NCI-H1694 (cell line): ENCODE measurements at regions not wholly inside any gene's neighbourhood (a gene's known extent, or its start where the extent isn't known, plus 50 kb on each side); places are given as distances from the start of the nearest gene placed in this dataset.

Experiments used
- DNase-seq: peaks from one replicate; lab custom pipeline; 2025; lab: John Stamatoyannopoulos, UW

DNA sequence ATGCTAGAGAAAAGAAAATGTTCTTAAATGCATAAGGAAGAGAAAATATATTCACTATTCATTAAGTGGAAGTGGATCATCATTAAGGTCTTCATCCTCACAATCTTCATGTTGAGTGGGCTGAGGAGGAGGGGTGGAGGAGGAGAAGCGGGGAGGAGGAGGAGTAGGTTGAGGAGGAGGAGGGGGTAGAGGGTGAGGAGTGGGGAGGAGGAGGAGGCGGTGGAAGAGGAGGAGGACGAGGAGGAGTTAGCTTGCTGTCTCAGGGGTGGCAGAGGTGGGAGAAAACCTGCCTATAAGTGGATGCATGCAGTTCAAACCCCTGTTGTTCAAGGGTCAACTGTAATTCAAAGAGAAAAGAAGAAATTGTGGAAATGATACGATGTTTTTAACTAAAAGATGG lies 71.6 kb downstream of the MYEOV start:
- no peak for DNase-seq

GRCh38 chr11:69366591-69366990 lies 72.6 kb downstream of the MYEOV start:
- DNase-seq: no peak

DNA sequence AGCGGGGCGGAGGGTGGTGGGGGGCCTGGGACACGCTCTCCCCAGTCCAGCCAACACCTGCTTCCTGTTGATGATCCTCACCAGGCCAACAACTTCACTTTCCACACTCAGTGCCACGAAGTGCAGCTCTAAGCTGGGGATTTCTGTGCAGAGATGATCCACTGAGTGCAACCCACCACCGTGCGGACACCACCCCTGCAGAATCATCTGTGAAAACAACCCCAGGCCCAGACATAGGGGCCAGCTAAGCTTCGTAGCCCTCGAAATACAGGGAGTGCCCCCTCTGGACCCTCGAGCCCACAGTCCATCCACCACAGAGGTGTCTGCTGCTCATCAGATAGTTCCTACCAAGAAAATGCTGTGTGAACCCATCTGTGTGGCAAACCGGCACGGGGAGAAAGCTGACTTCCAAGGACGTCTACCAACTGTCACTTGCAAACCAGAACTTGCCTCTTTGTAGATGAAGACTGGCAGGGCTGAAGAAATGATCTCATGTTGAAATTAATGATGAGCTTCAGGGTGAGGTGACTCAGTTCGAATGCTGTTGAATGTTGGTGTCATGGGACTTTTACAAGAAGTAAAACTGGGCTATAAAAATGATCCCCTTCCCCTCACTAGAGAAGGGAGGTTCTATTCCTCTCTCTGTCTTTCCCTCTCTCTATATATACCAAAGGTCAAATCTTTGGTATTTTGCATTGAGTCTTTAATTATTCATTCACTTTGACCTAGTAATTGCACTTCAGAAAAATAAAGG lies 73.4 kb downstream of the MYEOV start:
- DNase-seq: no peak

DNA sequence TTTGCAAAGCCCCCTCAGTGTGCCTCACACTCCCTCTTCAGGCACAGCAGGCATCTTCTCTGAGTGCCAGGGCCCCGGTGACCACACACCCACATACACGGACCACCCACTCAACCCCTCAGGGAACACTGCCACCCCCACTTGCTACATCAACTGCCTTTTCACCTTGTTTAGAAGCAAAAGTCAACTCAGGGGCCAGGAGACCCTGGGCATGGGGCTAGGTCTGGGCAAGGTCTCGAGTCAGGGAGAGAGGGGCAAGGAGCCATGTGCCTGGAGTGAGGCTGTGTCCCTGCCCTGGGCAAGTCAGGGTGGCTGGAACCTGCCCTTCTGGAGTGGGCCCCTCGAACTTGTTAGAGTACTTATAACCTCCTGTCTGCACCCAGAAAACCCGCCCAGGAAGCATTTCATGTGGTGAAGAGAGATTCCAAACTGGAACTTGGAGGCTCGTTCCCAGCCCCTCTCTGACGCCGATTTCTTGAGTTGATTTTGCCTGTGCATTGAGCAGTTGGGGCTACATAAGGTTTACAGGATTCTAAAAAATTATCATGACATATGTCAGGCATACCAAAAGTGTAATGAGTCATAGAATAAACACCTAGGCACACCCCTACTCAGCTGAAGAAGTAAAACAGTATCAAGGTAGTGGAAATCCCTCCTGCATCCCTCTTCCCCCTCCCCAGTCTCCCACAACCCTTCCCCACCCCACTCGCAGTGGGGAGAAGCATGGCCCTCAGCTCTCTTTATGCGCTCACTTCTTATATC lies 74.3 kb downstream of the MYEOV start:
- no peak for DNase-seq

- no peak for DNase-seq
Measured at GRCh38 chr11:69369210-69369825, 75.4 kb downstream of the MYEOV start.

- DNase-seq: no peak
Measured at GRCh38 chr11:69369945-69370344, 76.0 kb downstream of the MYEOV start.

DNA sequence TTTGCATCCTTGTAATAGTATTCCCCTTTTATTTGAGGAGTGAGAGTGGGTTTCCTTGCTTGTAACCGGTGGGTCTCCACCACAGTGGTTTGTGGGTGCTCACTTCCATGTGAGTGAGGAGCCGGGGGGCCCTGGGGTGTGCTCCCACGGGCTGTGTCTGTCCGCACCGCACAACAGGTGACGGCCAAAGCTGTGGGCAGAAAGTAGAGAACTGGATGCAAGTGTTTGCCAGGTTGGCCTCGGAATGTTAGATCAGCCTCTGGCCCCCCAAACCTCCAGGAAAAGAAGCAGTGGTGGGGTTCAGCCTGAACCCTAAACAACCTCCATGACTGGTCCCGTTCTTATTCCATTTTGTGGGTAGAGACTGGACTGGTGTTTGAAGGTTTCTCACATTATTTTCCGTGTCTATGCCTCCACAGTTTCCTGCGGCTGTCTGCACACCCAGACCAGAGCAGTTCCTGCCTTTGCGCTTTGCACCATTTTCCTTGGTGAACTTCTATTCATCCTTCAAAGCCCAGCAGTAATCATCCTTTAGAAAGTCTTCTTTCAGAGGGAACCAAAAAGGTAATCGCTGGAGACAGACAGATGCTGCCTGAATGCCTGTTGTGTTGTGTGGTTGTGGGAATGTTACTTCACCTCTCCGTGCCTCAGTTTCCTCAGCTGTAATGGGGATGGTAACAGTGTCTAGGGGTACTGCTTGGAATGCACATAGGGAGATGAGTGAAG lies 77.2 kb downstream of the MYEOV start:
- DNase-seq: no peak

- no peak for DNase-seq
Measured at GRCh38 chr11:69371731-69372588, 78.0 kb downstream of the MYEOV start.

GRCh38 chr11:69372589-69373250 lies 78.8 kb downstream of the MYEOV start:
- DNase-seq: peak; percentile 25

- DNase-seq: no peak
Measured at GRCh38 chr11:69373251-69373635, 79.3 kb downstream of the MYEOV start.

- no peak for DNase-seq
Measured at GRCh38 chr11:69374110-69374945, 80.4 kb downstream of the MYEOV start.

- DNase-seq: no peak
Measured at GRCh38 chr11:69374946-69375310, 81.0 kb downstream of the MYEOV start.

- no peak for DNase-seq
Measured at GRCh38 chr11:69375316-69376154, 81.6 kb downstream of the MYEOV start.

DNA sequence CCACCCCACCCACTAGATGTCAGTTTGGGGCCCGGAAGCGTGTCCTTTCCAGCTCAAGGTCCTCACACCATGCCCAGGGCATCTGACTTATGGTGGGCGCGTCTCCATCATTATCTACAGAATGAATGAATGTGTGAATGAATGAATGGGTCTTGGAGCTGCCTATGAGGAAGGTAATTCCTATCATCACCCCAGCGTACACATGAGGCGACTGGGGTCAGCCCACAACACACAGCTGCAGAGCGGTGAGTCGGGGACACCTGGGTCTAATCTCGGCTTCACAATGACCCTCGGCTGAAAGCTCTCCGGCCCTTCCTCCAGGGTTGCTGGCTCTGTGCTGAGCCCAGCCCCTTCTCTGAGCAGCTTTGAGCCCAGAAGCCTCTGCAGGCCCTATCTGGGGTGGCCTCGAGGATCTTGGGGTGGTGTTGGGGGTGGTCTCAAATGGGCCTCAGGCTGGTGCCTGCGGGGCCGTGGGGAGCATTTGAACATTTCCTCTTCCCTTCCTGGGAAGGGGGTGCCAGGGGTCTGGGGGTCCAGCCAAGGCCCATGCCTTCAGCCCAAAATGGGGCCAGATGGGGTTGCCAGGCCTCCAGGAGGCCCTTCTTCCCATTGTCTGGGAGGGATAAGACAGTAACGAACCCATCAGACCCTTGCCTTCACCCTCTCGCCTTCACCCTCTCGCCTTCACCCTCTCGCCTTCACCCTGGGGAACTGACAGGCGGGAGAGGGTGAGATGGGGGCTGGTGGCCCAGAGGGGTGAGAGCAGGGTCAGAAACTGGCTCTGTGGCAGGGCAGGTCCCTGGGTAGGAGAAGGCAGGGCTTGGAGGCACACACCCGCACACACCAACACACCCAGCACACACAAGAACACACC lies 82.4 kb downstream of the MYEOV start:
- no peak for DNase-seq

DNA sequence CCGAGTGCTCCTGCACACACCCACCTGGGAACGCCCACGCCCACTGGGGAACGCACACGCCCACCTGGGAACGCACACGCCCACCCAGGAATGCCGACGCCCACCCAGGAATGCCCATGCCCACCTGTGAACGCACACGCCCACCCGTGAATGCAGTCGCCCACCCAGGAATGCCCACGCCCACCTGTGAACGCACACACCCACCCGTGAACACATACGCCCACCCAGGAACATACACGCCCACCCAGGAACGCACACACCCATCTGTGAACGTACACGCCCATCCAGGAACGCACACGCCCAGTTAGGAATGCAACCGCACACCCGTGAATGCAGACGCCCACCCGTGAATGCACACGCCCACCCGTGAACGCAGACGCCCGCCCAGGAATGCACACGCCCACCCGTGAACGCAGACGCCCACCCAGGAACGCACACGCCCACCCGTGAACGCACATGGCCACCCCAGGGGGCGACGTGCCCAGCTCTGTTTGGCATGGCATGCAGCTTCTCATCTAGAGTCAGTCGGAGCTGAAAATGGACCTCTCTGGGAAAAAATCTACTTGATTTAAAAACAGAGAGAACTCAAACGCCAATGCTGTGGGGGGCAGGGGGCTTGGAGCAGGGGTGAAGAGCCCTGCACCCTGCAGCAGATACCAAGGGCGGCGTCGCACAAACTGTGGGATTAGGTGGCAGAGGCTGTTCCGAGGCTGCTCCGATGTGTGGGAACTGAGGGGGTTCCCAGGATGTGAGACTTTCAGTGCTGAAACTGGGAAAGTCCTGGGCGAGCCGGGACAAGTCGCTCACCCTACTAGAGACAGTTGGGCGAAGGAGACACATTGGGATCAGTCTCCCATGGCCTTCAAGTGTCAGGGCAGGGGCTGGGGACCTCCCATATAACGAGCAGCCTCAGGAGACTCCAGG lies 83.3 kb downstream of the MYEOV start:
- no peak for DNase-seq

DNA sequence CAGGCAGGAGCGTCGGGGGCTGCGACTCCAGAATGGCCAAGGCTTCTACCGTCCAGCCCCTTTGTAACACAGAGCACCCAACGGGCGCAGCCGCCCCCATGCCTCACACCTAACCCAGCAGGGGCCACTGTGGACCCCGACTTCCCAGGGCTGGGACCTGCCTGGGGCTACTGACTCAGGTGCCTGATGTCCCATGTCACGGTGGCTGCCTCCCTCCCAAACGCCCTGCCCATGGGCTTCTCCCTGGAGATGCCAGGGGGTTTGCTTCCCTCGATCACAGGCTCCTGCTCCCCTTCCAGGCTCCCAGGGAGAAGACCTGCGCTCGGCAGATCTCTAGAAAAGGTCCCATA lies 84.0 kb downstream of the MYEOV start:
- DNase-seq: no peak
